22Rv1 (cell line): ENCODE measurements at regions not wholly inside any gene's neighbourhood (a gene's known extent, or its start where the extent isn't known, plus 50 kb on each side); places are given as distances from the start of the nearest gene placed in this dataset.

ENCODE experiments used
- H3K27ac ChIP-seq: fragments of 450-650 bp; 2 replicates; pipeline ENCODE4 v1.5.1; 2017
- CTCF ChIP-seq: fragments of 450-650 bp; IDR thresholded peaks from 2 replicates; pipeline ENCODE4 v1.5.1; 2017; ENCODE audit warnings: mild to moderate bottlenecking
- ZFX ChIP-seq: fragments of 450-650 bp; IDR thresholded peaks from 2 replicates; pipeline ENCODE4 v1.6.1; 2017; ENCODE audit warnings: antibody characterized with exemption, borderline replicate concordance

DNA sequence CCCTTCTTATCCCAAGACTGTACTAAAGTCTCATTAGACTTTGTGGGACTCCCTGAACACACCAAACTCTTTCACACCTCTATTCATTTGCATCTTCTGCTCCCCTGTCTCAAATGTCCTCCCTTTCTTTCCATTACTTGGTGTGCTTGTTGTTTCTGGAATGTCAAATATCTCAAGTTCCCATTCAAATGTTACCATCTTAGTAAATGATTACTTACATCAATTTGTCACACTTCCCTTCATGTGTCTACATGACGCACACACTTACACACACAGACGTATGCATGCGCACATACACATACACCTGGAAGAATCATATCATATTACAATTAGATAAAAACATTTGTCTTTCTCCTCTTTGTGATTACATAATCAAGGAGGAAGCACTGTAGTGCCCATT lies 210.8 kb upstream of the TEX13C start:
- H3K27ac ChIP-seq: no peak overlapping the region
- no peak for TF ChIP-seq CTCF
- TF ChIP-seq ZFX: no peak

GRCh38 chrX:125131164-125131563 lies 188.5 kb upstream of the TEX13C start:
- TF ChIP-seq ZFX (no peak), CTCF (peak; percentile 52)
- no peak overlapping the region for H3K27ac ChIP-seq

GRCh38 chrX:125132274-125132673 lies 187.4 kb upstream of the TEX13C start:
- no peak for TF ChIP-seq ZFX
- peak; percentile 58 for TF ChIP-seq CTCF
- no peak overlapping the region for H3K27ac ChIP-seq

- no peak for TF ChIP-seq CTCF
- no peak for TF ChIP-seq ZFX
- H3K27ac ChIP-seq: no peak overlapping the region
Observed at GRCh38 chrX:125137521-125137920, 182.2 kb upstream of the TEX13C start.

GRCh38 chrX:125150231-125150630 lies 169.4 kb upstream of the TEX13C start:
- no peak overlapping the region for H3K27ac ChIP-seq
- TF ChIP-seq CTCF (no peak), ZFX (no peak)

- TF ChIP-seq CTCF (no peak), ZFX (no peak)
- H3K27ac ChIP-seq: no peak overlapping the region
Observed at GRCh38 chrX:125151146-125151545, 168.5 kb upstream of the TEX13C start.

DNA sequence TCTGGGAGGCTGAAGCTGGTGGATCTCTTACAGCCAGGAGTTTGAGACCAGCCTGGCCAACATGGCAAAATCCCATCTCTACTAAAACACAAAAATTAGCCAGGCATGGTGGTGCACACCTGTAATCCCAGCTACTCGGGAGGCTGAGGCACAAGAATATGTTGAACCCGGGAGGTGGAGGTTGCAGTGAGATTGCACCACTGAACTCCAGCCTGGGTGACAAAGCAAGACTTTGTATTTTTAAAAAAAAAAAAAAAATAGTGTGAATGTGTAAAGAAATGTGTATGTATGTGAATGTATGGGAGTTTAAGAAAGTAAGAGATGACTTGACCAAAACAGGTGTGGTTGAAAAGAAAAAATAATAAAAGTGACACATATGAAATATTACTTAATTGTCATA lies 167.7 kb upstream of the TEX13C start:
- TF ChIP-seq CTCF (no peak), ZFX (no peak)
- no peak overlapping the region for H3K27ac ChIP-seq
